SH-SY5Y (cell line): ENCODE measurements at regions not wholly inside any gene's neighbourhood (a gene's known extent, or its start where the extent isn't known, plus 50 kb on each side); places are given as distances from the start of the nearest gene placed in this dataset.

Experiments
- GATA2 ChIP-seq: IDR thresholded peaks from 2 replicates; pipeline ENCODE4 v1.6.1; 2011; ENCODE audit warnings: mild to moderate bottlenecking, low read depth, low read length
- GATA3 ChIP-seq: IDR thresholded peaks from 2 replicates; pipeline ENCODE4 v1.6.1; 2011; ENCODE audit warnings: low read depth, mild to moderate bottlenecking, low read length, moderate library complexity

DNA sequence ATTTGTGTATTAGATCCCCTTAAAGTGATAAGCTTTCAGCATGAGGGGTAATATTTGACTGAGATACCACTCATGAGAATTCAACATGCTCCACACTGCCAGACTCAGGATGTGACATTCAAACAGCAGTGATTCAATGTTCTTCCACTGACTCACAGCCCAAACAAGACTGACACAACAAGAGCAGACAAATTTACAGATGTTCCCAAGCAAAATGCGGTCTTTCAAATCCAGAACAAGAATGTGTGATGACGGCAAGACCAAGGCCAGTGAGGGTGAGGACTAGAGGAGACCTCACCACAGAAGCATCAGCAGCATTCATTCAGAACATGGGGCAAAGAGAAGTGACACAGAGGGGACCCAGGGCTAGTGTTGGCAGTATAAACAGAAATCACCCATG lies 99.3 kb upstream of the GRIA3 start:
- TF ChIP-seq GATA2 (no peak), GATA3 (no peak)
